Immature natural killer cell (primary cell): ENCODE measurements at regions not wholly inside any gene's neighbourhood (a gene's known extent, or its start where the extent isn't known, plus 50 kb on each side); places are given as distances from the start of the nearest gene placed in this dataset.

Experiments used
- DNase-seq, 3 donors: peaks; one replicate each; pipeline ENCODE4 v3.0.0; 2022; ENCODE audit warnings: mixed read lengths in 1 of 3
- H3K27ac Mint-ChIP-seq, 6 donors: one replicate each; pipeline ENCODE4 v1.8.0; 2020; ENCODE audit warnings: mixed read lengths in 6 of 6, mild to moderate bottlenecking in 5 of 6, inconsistent platforms in 4 of 6, moderate library complexity in 3 of 6
- H3K27me3 Mint-ChIP-seq, 3 donors: one replicate each; pipeline ENCODE4 v1.8.0; 2020 to 2021; ENCODE audit warnings: low read depth in 3 of 3, mild to moderate bottlenecking in 3 of 3, mixed read lengths in 3 of 3, moderate library complexity in 3 of 3, inconsistent platforms in 1 of 3
- H3K36me3 Mint-ChIP-seq, 3 donors: one replicate each; pipeline ENCODE4 v1.8.0; 2020; ENCODE audit warnings: mixed read lengths in 3 of 3, inconsistent platforms in 2 of 3, mild to moderate bottlenecking in 2 of 3
- H3K4me1 Mint-ChIP-seq, 2 donors: one replicate each; pipeline ENCODE4 v1.8.0; 2020; ENCODE audit warnings: inconsistent platforms in 2 of 2, mild to moderate bottlenecking in 2 of 2, mixed read lengths in 2 of 2, moderate library complexity in 1 of 2
- H3K4me3 Mint-ChIP-seq, 5 donors: one replicate each; pipeline ENCODE4 v1.8.0; 2020; ENCODE audit warnings: mild to moderate bottlenecking in 5 of 5, mixed read lengths in 5 of 5, inconsistent platforms in 3 of 5, moderate library complexity in 3 of 5
- H3K9me3 Mint-ChIP-seq, 6 donors: one replicate each; pipeline ENCODE4 v1.8.0; 2020; ENCODE audit warnings: mild to moderate bottlenecking in 6 of 6, mixed read lengths in 6 of 6, inconsistent platforms in 4 of 6, moderate library complexity in 3 of 6

- Mint-ChIP-seq H3K4me3 (no peak overlapping the region), H3K27ac (no peak overlapping the region), H3K36me3 (no peaks in the 10 kb centered on the region), H3K9me3 (peaks cover 13 to 45% (median 31%) of the 10 kb centered on the region in 6 donors), H3K27me3 (peaks cover 1 to 4% (median 2%) of the 10 kb centered on the region in 3 donors), H3K4me1 (no peaks in the 10 kb centered on the region)
- DNase-seq = no peak
Observed at GRCh38 chr4:167629272-167629671, 395.0 kb upstream of the SPOCK3 start.

DNA sequence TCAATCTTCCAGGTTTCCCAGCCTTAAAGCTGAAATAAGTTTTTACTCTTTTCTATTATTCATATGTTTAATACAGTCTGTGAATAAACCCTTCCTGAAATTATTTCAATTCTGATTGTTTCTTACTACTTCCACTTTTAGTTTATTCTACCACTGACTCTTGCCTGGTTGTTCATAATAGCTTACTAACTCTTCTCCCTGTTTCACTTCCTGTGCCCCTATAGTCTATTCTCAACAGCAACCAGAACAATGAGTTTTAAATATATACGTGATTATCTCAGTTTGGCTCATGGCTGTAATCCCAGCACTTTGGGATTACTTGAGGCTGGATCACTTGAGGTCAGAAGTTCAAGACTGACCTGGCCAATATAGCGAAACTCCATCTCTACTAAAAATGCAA is 408.0 kb upstream of the SPOCK3 start:
- Mint-ChIP-seq H3K27ac (no peak overlapping the region), H3K27me3 (peaks cover 0 to 1% (median 0%) of the 10 kb centered on the region in 3 donors), H3K9me3 (peaks cover 6 to 36% (median 16%) of the 10 kb centered on the region in 6 donors), H3K4me3 (no peak overlapping the region), H3K36me3 (peaks cover 0 to 3% (median 3%) of the 10 kb centered on the region in 3 donors), H3K4me1 (no peaks in the 10 kb centered on the region)
- DNase-seq = no peak

DNA sequence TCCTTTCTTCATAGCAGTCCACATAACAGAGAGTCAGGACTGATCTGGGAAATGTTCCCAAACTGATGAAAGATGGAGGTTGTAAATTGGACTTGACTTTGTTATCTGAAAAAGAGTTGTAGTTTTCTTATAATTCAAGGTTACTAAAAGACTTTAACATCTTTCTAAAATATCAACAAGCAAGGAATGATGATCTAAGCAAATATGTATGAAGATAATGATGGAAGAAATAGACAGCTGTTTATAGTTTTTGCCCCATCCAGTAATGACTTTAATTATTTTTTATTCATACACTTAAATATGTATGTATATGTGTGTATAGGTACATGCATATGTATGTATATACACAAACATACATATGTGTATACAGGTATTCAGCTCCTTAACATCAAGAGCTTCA is 411.1 kb upstream of the SPOCK3 start:
- Mint-ChIP-seq H3K9me3 (peaks cover 10 to 39% (median 20%) of the 10 kb centered on the region in 6 donors), H3K27ac (no peak overlapping the region), H3K4me3 (no peak overlapping the region), H3K27me3 (no peaks in the 10 kb centered on the region), H3K36me3 (peaks cover 0 to 3% (median 0%) of the 10 kb centered on the region in 3 donors), H3K4me1 (no peaks in the 10 kb centered on the region)
- no peak for DNase-seq

DNA sequence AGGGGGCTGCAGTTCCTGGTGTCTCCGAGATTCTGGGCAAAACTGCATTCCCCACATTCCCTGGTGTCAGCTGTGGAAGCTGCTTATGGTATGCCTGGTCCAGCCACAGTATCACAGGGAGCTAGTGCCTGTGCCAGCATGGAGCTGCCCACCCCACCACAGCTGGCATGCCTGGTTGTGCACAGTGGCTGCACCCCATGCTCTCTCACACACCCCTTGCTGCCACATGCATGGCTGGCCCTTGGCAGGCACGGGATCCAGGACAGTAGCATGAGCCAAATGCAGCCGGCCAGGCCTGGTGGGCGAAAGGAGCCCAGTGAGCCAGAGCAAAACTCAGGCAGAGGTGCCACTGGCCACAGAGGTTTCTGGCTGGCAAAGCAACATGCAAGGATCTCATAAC is 418.0 kb upstream of the SPOCK3 start:
- H3K36me3 Mint-ChIP-seq = no peaks in the 10 kb centered on the region
- no peak for DNase-seq
- H3K4me1 Mint-ChIP-seq = no peaks in the 10 kb centered on the region
- H3K4me3 Mint-ChIP-seq = no peak overlapping the region
- H3K27ac Mint-ChIP-seq = no peak overlapping the region
- peaks cover 0 to 2% (median 0%) of the 10 kb centered on the region in 3 donors for H3K27me3 Mint-ChIP-seq
- peaks cover 10 to 48% (median 20%) of the 10 kb centered on the region in 6 donors for H3K9me3 Mint-ChIP-seq

DNA sequence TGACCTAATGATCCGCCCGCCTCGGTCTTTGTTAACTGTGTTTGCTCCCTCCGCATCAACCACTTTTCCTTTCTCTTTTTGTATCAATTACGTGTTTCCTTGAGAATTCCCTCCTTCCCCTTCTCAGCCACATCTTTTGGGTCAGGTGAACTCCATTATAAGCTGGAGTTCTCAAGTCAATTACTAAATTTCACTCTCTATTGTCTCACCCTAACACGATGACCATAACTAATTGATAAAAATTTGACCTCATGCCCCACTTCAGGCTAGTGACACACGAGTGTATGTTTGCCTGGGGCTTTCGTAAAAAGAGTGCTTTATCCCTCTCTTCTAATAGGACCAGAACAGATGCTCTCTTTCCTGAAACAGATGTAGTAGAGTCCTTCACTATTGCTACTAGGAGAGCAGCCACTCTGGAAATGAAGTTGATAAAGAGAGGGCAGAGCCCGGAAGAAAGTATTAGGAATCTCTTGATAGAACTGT is 403.6 kb upstream of the ANXA10 start:
- no peak for DNase-seq
- peaks cover 3 to 26% (median 20%) of the 10 kb centered on the region in 6 donors for H3K9me3 Mint-ChIP-seq
- H3K4me1 Mint-ChIP-seq = no peaks in the 10 kb centered on the region
- H3K36me3 Mint-ChIP-seq = no peaks in the 10 kb centered on the region
- H3K4me3 Mint-ChIP-seq = no peak overlapping the region
- H3K27ac Mint-ChIP-seq = no peak overlapping the region
- H3K27me3 Mint-ChIP-seq = peaks cover 0 to 2% (median 0%) of the 10 kb centered on the region in 3 donors

DNA sequence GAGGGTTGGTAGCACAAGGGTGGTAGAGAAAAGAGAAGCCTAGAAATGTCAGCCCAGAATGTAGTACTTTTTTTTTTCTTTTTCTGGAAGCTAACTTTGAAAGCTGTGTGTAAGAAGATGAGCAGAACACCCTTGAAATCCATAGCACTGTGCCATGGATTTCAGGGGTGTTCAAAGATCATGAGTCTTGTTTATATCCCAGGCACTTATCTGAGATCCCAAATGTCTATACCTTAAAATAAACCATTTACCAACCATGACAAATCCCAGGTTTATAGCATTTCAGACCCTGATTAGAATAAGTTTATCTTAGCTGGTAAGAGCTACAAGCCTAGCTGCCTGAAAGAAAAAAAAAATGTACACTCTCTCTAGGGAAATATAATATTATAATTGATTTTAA is 389.9 kb upstream of the ANXA10 start:
- peaks cover 9 to 55% (median 19%) of the 10 kb centered on the region in 6 donors for H3K9me3 Mint-ChIP-seq
- H3K27ac Mint-ChIP-seq = no peak overlapping the region
- H3K4me1 Mint-ChIP-seq = no peaks in the 10 kb centered on the region
- H3K36me3 Mint-ChIP-seq = no peaks in the 10 kb centered on the region
- peaks cover 0 to 2% (median 0%) of the 10 kb centered on the region in 3 donors for H3K27me3 Mint-ChIP-seq
- no peak overlapping the region for H3K4me3 Mint-ChIP-seq
- no peak for DNase-seq

DNA sequence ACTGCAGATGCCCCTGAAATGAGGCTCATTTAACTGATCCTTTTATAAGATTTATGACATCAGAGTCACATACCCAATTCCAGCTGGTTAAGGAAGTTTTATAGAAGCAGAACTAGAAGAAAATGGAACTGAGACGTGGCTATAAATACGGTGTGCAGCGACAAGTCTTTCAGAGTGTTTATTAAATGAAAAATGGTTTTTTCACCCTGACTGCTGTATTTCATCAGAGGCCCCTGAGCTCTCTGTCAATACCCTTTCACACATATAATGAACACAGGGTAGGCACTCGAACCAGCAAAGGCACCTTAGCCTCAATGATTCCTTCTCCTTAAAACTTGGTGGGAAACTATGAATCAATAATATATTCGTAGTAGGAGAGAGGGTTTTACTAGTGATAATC is 380.8 kb upstream of the ANXA10 start:
- Mint-ChIP-seq H3K4me3 (no peak overlapping the region), H3K9me3 (peaks cover 5 to 35% (median 10%) of the 10 kb centered on the region in 6 donors), H3K36me3 (no peaks in the 10 kb centered on the region), H3K4me1 (no peaks in the 10 kb centered on the region), H3K27me3 (no peaks in the 10 kb centered on the region), H3K27ac (no peak overlapping the region)
- DNase-seq = no peak

DNA sequence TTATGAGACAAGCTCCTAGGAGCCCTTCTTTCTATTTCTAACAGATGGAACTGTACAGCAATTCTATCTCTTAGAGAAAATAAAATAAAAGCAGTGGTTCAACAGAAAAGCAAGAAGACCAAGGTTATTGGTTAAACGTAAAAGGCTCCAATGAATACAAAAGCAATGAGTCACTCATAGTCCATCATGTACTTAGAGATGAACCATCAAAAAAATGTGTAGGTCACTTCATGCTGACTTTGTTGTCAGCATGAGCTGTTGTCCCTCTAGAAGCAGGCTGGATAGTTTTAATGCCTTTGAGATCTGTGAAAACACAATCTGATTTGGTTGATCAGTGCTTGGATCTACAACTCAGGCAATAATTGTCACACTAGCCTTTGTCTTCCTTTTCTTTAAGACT is 378.6 kb upstream of the ANXA10 start:
- no peaks in the 10 kb centered on the region for H3K4me1 Mint-ChIP-seq
- no peak overlapping the region for H3K4me3 Mint-ChIP-seq
- DNase-seq = no peak
- H3K36me3 Mint-ChIP-seq = no peaks in the 10 kb centered on the region
- H3K27ac Mint-ChIP-seq = no peak overlapping the region
- H3K9me3 Mint-ChIP-seq = peaks cover 3 to 29% (median 12%) of the 10 kb centered on the region in 6 donors
- H3K27me3 Mint-ChIP-seq = no peaks in the 10 kb centered on the region

- Mint-ChIP-seq H3K4me3 (no peak overlapping the region), H3K4me1 (no peaks in the 10 kb centered on the region)
Observed at GRCh38 chr4:167715176-167715575, 377.2 kb upstream of the ANXA10 start.

DNA sequence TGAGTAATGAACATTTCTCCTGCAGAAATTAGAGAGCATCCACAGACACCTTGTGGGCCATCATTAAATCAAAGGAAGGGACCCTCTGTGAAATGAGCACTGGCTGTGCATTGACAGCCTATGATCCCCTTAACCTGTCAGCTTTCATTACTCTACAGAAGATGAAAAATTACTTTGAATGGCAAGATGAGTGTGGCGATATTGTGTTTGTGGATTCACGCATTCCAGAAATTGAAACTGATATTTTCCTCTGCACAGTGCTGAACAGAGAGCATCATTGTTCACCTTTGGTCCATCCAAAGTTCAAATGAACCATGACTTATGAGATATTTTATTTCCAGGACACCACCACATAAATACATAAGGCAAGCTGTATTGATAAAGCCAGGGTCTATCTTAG is 374.8 kb upstream of the ANXA10 start:
- Mint-ChIP-seq H3K36me3 (no peaks in the 10 kb centered on the region), H3K9me3 (peaks cover 7 to 37% (median 26%) of the 10 kb centered on the region in 6 donors), H3K4me1 (no peaks in the 10 kb centered on the region), H3K27me3 (no peaks in the 10 kb centered on the region), H3K27ac (no peak overlapping the region), H3K4me3 (no peak overlapping the region)
- DNase-seq = no peak

More at GRCh38 chr4:167715176-167715575, 377.2 kb upstream of the ANXA10 start:
- no peaks in the 10 kb centered on the region for H3K36me3 Mint-ChIP-seq
- peaks cover 5 to 29% (median 15%) of the 10 kb centered on the region in 6 donors for H3K9me3 Mint-ChIP-seq
- DNase-seq = no peak
- H3K27ac Mint-ChIP-seq = no peak overlapping the region
- H3K27me3 Mint-ChIP-seq = no peaks in the 10 kb centered on the region

DNA sequence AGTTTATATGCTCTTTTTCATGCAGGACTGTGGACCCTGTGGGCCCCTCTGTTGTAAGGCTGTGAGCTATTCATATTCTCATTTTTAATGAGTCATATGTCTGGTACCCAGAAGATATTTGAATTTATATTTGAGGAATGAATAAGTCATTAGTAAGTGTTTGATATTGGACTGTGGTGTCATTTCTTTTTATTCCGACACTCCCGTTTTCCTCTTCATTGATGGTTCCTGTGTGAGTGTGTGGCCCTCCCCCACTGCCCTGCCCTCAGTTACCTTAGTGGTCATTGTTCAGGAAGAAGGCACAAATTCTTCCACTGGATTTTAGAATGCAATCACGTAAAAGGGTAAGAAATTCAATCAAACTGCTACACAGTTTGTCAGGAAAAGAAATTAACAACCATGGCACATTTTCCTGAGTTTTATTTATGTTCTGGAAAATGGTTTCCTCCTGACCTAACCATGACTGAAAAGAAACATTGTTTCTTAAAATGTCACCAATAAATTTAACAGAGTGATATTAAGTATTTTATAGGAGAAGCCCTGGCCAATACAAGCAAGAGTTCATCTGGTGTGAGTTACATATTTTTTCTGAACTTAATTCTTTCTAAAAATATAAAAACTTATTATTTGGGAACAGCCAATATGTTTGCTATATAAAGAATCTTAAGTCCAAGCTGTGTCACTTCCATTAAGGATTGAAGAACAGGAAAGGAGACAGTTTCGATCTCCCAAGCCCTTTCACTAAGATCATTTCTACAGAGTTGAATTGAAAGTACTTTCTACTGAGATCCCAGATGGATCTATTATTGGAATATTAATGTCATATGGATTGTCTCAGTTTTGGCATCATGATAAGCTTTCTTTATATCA is 370.5 kb upstream of the ANXA10 start:
- no peak overlapping the region for H3K27ac Mint-ChIP-seq
- H3K9me3 Mint-ChIP-seq = peaks cover 9 to 59% (median 30%) of the 10 kb centered on the region in 6 donors
- H3K4me3 Mint-ChIP-seq = no peak overlapping the region
- no peaks in the 10 kb centered on the region for H3K4me1 Mint-ChIP-seq
- DNase-seq = no peak
- no peaks in the 10 kb centered on the region for H3K36me3 Mint-ChIP-seq
- H3K27me3 Mint-ChIP-seq = peaks cover 0 to 2% (median 0%) of the 10 kb centered on the region in 3 donors

DNA sequence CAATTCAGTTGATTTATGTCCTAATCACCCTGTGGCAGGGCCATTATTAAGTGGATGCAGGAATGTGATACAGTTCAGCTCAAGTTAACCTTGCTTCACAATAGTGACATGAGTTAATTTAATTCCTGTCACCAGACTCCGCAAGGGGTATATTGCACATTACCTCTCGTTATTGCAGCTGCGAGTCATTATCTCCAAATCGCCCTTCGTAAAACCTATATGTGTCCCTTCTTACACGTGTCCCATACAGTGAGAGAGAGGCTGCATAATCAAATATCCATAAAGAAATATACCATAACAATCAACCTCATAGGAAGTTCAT is 369.9 kb upstream of the ANXA10 start:
- Mint-ChIP-seq H3K4me3 (no peak overlapping the region), H3K27me3 (peaks cover 0 to 2% (median 0%) of the 10 kb centered on the region in 3 donors), H3K27ac (no peak overlapping the region), H3K36me3 (no peaks in the 10 kb centered on the region), H3K9me3 (peaks cover 9 to 55% (median 30%) of the 10 kb centered on the region in 6 donors), H3K4me1 (no peaks in the 10 kb centered on the region)
- no peak for DNase-seq

DNA sequence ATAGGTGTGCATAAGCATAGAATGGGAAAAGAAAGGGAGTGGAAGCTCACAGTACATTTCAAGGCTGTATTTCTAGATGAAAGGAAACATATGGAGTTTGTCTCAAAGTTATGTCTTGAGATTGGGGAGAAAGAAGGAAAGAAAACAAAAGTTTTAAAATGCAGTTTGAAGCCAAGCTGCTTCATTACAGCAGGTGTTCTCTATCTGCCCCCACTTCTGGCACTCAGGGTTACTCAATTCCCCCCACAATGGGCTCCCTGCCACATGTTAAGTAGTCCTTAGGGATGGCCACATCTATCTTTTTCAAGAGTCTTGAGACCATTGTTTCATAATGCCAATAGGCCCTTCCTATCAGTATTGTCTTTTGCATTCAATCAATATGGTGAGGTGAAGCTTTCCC is 367.4 kb upstream of the ANXA10 start:
- Mint-ChIP-seq H3K4me3 (no peak overlapping the region), H3K9me3 (peaks cover 7 to 72% (median 42%) of the 10 kb centered on the region in 6 donors), H3K4me1 (no peaks in the 10 kb centered on the region), H3K36me3 (peaks cover 0 to 1% (median 0%) of the 10 kb centered on the region in 3 donors), H3K27me3 (peaks cover 0 to 2% (median 0%) of the 10 kb centered on the region in 3 donors), H3K27ac (no peak overlapping the region)
- DNase-seq = no peak

- Mint-ChIP-seq H3K27ac (no peak overlapping the region), H3K27me3 (peaks cover 0 to 2% (median 0%) of the 10 kb centered on the region in 3 donors), H3K9me3 (peaks cover 8 to 74% (median 53%) of the 10 kb centered on the region in 6 donors), H3K4me3 (no peak overlapping the region), H3K36me3 (peaks cover 0 to 6% (median 3%) of the 10 kb centered on the region in 3 donors), H3K4me1 (no peaks in the 10 kb centered on the region)
- DNase-seq = no peak
Observed at GRCh38 chr4:167730769-167731168, 361.6 kb upstream of the ANXA10 start.
